NCI-H128 (cell line): ENCODE measurements at regions not wholly inside any gene's neighbourhood (a gene's known extent, or its start where the extent isn't known, plus 50 kb on each side); places are given as distances from the start of the nearest gene placed in this dataset.

ENCODE experiments used
- DNase-seq: peaks from one replicate; lab custom pipeline; 2025; ENCODE audit not compliant: unreplicated experiment; lab: John Stamatoyannopoulos, UW

DNA sequence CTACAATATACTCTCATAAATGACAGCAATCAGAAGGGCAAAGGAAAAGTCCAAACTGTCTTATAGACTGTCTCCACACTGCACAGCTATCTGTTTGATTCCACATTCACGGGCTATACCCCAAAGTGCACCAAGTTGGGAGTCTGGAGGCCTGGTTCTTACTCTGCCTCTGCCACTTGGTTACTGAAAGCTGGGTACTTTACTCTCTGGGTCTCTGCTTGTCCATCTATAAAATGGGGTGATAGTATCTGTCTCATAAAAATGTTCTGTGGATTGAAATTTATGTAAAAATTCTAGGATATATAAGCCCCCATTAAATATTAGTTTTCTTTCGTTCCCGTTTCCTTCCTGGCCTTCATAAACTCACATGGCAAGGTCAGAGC, 86.5 kb downstream of the CD164 start:
- DNase-seq, result no peak

DNA sequence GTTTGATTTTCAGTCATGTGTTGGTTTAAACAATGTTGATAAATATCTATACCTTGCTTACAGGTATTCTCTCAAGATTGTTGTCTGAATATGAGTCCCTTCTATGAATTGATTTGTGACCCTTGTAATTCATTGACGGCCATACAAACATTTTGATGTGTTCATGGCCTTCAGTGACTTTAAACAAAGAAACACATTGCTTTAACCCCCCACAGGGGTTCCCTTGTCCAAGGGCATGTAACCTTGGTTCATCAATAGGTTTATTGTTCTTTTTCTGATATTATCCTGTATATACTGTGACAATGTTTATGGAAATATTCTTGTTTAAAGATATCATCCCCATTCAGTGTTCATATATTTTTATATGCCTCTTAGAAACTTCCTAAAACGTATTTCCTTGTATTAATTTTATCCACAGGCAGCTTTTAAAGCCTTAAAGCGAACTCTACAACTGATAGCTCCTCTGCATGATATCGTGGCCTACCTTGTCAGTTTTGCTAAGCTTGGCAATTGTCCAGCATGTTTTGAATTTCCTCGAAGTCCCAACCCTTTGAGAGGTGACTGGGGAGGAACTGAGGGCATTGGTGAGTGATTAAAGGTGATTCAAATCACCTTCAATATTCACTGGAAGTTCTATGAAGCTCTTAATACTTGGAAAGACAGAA, 87.0 kb downstream of the CD164 start:
- DNase-seq, result no peak

DNA sequence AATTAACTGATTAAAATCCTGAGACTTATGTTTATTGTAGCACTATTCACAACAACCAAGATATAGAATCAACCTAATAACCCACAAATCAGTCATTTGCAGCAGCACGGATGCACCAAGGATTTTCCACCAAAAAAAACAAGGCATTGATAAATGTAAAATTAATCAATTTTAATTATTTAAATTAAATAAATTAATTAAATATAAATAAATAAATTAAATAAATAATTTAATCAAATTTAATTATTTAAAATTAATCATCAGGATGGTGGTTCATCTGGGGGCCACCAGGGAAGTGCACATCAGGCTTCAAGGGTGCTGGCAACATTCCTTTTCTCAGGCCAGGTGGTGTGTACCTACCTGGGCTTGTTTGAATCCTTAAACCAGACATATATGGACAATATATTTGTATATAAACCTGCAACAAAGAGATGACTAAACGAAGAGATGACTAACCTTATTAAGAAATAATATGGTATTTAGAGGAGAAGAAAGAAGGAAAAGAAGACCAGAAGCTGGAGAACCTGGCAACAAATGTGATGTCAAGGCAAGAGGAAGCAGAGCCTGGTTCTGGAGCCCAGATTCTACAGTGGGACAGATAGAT, 89.2 kb downstream of the CD164 start:
- DNase-seq, result no peak

DNA sequence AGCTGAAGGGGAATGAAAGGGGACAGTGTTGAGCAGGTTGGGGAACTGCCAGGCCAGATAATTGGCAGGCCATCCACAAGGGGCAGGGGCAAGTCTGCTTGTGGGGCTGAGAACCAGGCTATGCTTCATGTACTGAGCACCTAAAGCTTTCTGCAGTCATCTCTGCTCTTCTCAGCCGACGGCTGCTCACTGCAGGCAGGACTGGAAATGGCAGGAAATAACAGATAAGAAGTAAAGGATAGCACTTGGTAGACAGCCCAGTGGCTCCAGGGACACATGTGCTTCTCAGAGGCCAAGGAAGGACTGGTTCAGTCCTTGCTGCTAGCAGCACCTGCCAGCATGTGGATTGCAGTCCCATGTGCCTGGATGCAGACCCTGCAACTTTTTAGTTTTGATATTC, 89.8 kb downstream of the CD164 start:
- DNase-seq, result no peak

DNA sequence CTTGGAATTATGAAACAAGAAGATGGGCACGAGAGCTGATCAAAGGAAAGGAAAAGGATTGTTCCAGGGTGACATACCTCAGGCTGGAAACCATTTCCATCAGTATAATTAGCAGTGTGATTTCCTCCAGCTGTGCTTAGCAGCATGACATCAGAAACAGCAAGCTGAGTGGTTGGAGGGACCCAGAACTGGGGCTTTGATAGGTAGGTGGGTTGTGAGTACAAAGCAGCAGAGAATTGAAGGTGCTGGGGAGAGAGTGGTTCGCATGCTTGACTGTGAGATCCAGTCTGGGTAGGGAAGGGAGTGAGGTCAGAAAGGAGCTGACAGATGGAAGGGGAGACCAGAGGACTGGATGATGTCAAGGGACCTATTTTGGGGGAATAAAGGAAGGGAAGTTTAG, 90.4 kb downstream of the CD164 start:
- DNase-seq, result no peak

DNA sequence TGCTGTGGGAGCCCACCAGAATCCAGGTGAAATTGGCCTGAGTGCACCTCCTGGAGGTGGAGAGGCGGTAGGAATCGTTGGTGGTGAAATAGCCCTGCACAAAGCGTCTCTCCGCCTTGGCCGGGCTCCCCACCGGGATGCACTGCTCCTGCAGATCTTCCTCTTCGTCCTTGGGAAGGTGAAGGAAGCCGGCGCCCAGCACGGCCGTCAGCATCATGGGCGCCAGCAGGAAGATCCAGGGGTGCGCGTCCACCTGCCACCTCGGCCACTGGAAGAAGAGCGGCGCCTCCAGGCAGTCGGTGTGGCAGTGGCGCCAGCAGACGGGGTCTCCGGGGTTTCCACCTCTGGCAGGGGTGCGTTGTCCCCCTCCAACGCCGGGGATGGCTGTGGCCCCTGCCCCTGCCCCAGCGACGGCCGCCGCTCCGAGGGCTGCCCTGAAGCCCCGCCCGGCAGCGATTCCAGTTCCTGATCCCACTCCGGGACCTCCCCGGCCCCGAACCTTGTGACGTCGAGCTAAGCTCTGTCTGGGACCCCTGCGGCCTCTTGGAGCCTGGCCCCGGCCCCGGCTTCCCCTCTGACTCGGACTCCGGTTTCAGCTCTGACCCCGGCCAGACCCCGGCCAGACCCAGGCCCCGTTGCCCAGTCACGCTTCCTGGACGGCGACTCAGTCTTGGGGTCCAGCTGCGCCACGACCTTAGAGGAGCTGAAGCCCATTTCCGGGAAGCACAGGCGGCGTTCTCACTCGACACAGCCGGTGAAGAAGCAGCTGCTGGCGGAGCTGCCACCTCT, 91.9 kb downstream of the CD164 start:
- no peak for DNase-seq

DNA sequence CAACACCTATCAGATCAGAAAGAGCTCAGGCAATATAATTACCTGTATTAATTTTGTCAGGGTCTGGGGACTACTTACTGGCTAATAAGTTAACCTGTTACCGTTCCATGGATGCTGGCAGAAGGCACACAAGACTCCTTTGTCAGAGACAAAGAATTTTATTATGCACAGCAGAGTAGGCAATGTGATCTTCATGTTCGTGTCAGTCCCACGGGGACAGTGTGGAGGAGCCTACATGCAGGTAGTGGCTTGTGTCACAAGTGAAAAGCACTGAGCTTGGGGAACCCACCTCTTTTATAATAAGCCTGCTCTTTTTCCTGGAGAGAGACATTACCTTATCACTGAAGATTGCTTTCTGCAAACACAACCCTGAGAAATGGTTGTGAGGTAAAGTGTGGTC, 96.9 kb downstream of the CD164 start:
- no peak for DNase-seq

DNA sequence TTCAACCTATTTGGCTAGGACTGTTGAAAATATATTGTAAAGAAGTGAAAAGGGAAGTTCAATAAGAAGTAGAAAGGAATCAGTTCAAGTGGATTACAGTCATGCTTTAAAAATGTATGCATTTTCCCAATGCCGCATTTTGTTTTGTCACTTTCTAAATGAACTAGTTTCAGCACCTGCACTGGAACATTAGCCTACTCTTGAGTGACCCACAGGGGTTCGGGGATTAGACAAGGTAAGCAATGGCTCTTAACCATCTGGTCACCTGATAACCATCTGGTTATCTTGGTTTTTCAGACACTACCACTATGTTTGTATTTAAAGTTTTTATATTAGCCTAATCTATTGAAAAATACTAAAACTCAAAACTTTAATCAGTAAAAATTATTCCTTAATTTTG, 97.6 kb downstream of the CD164 start:
- DNase-seq, result no peak

DNA sequence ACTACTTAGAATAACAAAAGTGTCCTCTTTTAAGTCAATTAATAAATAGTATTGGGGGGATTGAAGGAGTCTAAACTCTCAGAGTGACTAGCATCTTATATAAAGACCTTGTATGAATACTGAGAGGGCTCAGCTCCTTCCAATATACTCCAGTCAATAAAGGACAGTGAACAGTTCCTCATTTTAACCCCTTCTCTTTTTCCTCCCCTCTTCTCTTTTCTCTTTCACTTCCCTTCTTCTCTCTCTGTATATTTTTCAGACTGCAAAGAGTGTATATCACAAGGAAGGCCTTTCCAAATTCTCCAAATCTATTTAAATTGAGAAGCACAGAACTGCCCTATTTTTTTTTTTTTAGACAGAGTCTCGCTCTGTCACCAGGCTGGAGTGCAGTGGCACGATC, 99.5 kb downstream of the CD164 start:
- no peak for DNase-seq

DNA sequence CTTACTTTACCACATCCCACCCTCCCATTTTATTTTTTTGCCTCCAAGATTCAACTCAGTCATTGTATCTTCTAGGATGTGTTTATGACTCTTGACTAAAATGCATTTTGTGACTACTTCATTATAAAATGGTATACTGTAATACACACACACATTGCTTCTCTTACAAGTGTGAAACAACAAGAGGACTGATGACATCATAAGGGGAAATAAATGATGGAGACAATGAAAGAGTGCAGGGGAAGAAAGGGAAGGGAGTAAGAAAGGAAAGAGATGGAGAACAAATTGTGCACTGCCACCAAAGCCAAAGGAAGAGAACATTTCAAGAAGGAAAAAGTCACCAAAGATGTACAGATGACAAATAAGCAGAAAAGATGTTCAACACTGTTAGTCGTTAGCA, 102.6 kb downstream of the CD164 start:
- DNase-seq, result no peak

DNA sequence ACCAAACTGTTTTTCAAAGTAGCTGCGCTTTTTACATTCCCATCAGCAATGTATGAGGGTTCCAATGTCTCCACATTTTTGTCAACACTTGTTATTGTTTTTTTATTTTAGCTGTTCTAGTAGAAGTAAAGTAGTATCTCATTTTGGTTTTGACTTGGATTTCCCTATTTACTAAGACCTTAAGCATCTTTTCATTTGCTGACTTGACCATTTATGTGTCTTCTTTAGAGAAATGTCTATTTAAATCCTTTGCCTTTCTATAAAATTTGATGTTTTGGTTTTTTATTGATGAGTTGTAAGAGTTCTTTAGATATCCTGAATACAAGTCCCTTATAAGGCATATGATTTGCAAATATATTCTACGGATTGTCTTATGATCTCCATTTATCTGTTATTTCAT, 110.6 kb downstream of the CD164 start:
- no peak for DNase-seq

DNA sequence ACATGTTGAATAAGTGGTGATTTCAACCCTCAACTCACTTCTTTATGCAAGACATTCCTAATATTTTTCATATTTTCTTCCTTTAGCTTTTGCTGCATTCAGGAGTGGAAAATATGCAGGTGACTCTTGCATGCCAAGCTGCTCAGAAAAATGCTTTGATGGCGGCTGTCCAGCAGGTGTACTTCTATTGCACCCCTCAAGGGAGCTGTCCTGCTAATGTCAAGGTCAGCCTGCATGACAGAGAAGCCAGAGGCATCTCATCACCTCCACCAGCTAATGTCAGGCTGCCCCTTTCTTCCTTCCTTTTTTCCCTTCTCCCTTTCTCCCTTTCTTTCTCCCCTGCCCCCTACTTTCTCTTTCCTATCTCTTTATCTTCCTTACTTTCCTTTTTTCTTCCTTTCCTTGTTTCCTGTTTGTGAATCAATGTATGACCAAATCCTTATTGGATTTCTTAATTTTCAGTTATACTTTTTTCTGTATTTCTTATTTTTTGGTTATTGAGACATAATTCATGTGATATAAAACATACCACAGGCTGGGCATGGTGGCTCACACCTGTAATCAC, 112.2 kb downstream of the CD164 start:
- DNase-seq, result no peak

DNA sequence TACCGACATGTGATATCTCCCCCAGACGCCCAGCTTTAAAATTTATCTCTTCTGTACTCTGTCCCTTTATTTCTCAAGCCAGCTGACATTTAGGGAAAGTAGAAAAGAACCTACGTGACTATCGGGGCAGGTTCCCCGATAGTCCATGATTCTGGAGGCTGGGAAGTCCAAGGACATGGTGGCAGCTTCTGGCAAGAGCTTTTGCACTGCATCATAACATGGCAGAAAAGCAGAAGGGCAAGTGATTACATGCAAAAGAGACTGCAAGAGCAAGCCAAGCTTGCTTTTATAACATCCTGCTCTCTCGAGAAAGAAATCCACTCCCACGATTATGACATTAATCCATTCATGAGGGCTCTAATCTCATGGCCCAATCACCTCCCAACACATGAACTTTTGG, 113.2 kb downstream of the CD164 start:
- no peak for DNase-seq

DNA sequence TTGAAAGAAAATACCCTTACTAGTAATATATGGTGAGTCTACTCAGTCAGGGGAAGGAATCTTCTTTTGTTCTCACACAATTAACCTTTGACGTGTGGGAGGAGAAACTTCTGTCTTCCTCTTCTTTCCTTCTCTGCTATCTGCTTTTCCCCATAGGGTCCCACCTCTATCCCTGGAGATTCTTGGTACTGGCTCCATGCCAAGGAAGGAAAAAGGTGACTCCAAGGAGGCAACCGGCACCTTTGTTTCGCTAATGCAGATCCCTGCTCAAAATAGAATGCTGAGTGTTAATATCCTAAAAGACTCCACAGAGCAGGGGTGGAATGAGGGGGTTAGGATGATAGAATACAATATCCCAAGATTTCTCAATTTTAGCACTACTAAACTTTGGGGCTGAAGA, 116.7 kb downstream of the CD164 start:
- no peak for DNase-seq

DNA sequence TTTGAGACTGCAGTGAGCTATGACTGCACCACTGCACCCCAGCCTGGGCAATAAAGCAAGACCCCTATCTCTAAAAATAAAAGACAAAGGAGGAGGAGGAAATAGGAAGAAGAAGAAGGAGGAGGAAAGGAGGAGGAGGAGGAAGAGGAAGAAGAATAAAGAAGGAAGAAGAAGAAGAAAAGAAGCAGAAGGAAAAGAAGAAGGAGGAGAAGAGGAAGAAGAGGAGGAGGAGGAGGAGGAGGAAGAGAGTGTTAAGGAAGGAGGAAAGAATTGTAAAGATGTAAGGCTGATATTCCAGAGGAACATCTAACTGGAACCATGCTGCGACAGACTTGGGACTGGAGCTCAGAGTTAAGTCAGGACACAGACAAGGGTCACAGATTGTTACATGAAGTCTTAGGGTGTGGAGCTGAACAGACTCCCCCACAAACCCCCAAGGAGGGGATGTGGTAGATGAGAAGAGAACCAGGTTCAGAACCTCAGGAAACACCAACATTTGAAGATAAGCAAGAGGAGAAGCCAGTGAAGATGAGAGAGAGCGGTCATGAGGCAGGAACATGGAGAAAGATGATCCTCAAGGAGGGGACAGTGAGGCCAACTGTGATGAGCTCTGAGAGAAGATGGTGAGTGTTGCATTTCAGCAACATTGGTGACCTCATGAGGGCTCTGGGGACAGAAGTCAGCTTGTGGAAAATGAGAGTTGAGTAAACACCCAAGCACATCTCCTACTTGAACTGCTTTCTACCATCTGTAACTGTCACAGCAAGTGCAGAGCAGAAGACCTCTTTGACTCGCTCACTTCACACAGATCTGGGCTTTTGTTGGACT, 118.2 kb downstream of the CD164 start:
- DNase-seq, result no peak

DNA sequence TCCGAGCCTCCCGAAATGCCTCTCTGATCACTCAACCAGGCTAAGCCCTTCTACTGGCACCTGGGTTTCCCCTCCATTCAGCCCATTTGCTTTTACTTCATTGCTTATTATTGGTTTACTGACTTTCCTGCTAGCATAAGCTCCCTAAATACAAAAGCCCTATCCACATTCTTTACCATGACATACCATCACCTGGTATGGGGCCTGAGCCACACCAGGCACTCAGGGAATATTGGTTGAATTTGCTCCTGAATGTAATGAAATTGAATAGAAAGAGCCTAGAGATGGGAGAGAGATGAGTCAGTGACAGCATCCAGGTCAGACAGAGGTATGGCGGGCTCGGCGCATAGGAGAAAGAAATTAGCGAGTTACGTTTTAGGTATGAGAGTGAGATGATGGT, 120.0 kb downstream of the CD164 start:
- DNase-seq, result no peak

DNA sequence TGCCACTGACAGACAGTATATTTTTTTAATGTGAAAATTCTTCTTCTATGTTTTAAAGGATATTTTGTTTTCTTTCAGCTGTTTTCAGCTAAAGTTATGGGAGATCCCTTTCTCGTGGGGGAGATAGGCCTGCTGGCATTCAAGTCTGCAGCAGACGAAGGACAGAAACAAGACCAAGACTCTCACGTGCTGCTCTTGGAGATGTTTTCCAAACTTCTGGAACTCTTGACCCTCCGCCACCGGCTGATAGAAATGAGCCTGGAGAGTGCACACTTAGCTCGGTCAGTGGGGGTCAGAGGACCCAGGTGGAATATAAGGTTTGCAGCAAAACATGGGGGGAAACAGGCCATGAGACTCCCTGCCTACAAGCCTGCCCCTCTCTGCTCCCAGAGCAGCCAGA, 120.5 kb downstream of the CD164 start:
- DNase-seq, result no peak

DNA sequence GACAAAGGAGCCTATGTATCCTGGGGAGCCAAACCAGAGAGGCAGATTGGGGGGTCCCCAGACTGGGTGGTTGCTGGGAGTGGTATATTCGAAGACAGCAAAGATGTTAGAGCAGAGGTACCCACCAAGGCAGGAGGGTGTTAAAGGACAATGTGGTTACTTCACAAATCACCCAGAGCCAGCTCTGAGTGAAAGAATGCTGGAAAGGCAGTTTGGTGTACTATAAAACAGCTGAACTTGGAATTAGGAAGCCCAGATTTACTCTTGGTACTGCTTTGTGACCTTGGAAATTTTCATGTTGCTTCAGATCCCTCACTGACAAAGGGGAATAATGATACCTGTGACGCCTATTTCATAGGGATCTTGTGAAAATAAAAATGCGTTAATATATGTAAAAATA, 121.6 kb downstream of the CD164 start:
- DNase-seq, result no peak

DNA sequence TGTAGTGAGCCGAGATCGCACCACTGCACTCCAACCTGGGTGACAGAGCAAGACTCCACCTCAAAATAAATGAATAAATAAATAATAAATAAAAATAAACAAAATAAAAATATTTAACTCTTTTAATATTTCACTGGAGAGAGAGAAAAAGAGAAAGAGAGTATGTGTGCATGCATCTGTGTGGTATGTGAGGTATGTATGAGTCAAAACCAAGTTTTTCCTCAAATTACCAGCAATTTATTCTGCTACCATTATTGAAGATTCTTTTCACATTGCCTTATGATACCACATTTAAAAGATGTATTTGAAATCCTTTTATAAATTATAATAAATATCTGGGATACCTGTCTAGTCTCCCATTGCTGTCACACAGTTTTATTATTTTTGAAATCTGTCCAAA, 122.1 kb downstream of the CD164 start:
- no peak for DNase-seq

DNA sequence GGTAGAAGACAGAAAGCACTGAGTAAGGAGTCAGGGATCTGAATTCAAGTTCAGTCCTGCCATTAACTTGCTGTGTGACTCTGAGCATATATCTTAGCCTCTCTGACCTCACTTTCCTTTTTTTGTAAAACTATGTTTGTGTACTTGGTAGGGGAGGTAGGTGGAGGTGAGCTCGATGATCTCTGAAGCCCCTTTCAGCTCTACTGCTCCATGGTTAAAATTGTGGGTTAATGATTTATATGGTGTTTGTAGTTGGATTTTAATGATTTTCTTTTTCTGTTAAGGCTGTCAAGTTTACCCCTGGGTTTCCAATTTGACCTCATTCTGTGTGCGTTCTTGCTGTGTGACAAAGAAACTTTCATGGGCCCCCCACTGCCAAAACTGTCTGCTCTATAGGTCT, 124.1 kb downstream of the CD164 start:
- no peak for DNase-seq

DNA sequence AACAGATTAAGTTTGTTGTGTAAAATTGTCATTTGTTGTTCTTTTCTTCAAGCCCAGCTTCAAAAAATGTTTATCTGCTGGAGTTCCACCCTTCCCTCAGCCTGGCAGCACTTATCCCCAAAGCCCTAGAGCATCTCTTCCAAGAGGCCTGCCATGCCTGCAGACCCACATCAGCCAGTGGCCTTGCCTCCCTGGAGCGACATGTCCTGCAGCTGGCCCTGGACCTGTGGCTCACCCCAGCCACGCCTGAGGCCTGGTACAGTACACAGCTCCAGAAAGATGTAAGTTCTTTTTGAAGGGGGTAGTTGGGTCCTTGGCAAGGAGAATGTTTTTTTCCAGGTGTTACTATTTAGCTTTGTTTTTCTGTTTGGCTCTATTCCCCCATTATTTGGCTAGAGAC, 124.8 kb downstream of the CD164 start:
- no peak for DNase-seq
